Dendritic cell treated with granulocyte-macrophage colony-stimulating factor and Interleukin-4, amounts not matched to agents 40 ng/mL and 50 ng/mL, for 4 days (primary cell): ENCODE measurements at regions not wholly inside any gene's neighbourhood (a gene's known extent, or its start where the extent isn't known, plus 50 kb on each side); places are given as distances from the start of the nearest gene placed in this dataset.
A peak's percentile ranks its signal among the peaks of the same experiment; 100 is the strongest.

Source experiments
- H3K27ac Mint-ChIP-seq: one replicate; pipeline ENCODE4 v1.8.0; 2022; ENCODE audit warnings: mild to moderate bottlenecking, mixed read lengths
- H3K27me3 Mint-ChIP-seq: one replicate; pipeline ENCODE4 v1.8.0; 2022; ENCODE audit warnings: mild to moderate bottlenecking, mixed read lengths
- H3K36me3 Mint-ChIP-seq: one replicate; pipeline ENCODE4 v1.8.0; 2022; ENCODE audit warnings: low read depth, mixed read lengths
- H3K4me1 Mint-ChIP-seq: one replicate; pipeline ENCODE4 v1.8.0; 2022; ENCODE audit warnings: low read depth, mixed read lengths
- H3K4me3 Mint-ChIP-seq: one replicate; pipeline ENCODE4 v1.8.0; 2022; ENCODE audit warnings: mild to moderate bottlenecking, moderate library complexity, mixed read lengths
- H3K9me3 Mint-ChIP-seq: one replicate; pipeline ENCODE4 v1.8.0; 2022; ENCODE audit warnings: mixed read lengths
- intact Hi-C: fragments of 100-400 bp; cut with micrococcal nuclease; formaldehyde crosslinking; loops from one replicate; pipeline ENCODE4 v1.15.0; 2022

DNA sequence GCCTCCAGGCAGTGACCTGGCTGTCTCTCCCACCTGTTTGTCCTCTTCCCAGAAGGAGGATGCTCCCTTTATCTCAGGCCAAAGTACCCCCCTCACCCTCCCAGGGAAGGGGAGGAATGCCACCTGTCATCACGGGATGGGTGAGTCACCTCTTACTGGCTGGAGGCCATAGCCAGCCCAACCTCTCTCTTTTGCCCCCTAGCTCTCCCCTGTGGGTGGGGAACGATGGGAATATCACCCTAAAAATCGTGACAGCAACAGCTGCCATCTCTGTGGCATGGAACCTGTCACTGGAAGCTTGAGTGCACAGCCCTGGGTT lies 137.5 kb upstream of the PTPN1 start:
- H3K4me3 Mint-ChIP-seq: no peak overlapping the region
- peaks cover 33% of the 10 kb centered on the region for H3K4me1 Mint-ChIP-seq
- H3K36me3 Mint-ChIP-seq: no peaks in the 10 kb centered on the region
- no peak overlapping the region for H3K27ac Mint-ChIP-seq
- intact Hi-C loops: no loop called here
- peaks cover 30% of the 10 kb centered on the region for H3K27me3 Mint-ChIP-seq
- no peaks in the 10 kb centered on the region for H3K9me3 Mint-ChIP-seq

DNA sequence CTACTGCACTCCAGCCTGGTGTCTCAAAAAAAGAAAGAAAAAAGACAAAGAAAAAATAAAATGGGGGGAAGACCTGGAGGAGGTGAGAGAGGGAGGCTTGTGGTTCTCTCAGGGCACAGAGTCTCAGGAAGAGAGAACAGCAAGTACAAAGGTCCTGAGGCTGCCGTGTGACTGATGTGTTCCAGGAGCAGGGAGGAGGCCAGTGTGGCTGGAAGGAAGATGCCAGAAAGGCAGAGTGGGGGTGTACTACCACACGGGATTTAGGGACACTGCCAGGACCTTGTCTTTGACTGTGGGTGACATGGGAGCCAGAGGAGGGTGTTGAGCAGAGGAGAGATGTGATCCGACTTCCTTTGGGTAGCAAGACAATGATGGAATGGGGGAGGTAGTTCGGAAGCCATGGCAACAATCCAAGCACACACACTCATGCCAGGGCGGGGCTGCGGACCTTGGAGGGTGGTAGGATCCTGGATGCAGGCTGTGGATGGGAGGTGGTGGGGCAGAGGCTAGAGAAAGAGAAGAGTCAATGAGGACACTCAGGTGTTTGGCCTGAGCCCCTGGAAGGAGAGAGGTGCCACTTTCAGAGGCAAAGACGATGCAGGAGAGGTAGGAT lies 136.4 kb upstream of the PTPN1 start:
- intact Hi-C loops: no loop called here
- H3K27me3 Mint-ChIP-seq: peaks cover 24% of the 10 kb centered on the region
- H3K4me3 Mint-ChIP-seq: no peak overlapping the region
- peak overlapping the region; percentile 8 for H3K27ac Mint-ChIP-seq
- H3K4me1 Mint-ChIP-seq: peaks cover 30% of the 10 kb centered on the region
- H3K36me3 Mint-ChIP-seq: no peaks in the 10 kb centered on the region
- no peaks in the 10 kb centered on the region for H3K9me3 Mint-ChIP-seq

DNA sequence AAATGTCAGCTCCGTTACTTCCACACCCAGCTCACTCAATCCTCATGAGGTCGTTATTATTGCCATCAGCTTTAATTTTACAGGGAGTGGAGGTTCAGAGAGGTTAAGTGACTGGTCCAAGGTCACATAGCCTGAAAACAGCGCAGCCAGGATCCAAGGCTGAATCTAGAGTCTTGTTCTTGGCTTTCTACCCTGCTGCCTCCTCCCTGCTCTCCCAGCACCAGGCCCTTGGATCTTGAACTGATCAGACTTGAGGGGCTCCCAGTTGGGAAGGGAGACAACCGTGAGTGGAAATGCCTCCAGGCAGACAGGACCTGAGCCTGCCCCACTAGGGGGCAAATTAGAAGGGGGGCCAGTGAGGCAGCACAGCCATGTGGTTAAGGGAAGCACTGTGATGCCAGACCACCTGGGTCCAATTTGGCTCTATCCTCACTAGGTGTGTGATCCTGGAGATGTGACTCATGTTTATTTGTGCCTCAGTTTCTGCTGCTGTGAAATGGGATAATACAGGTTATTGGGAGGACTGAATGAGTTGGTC lies 135.6 kb upstream of the PTPN1 start:
- peaks cover 30% of the 10 kb centered on the region for H3K27me3 Mint-ChIP-seq
- no peak overlapping the region for H3K4me3 Mint-ChIP-seq
- H3K27ac Mint-ChIP-seq: no peak overlapping the region
- intact Hi-C loops: no loop called here
- peaks cover 36% of the 10 kb centered on the region for H3K4me1 Mint-ChIP-seq
- H3K9me3 Mint-ChIP-seq: no peaks in the 10 kb centered on the region
- H3K36me3 Mint-ChIP-seq: no peaks in the 10 kb centered on the region

DNA sequence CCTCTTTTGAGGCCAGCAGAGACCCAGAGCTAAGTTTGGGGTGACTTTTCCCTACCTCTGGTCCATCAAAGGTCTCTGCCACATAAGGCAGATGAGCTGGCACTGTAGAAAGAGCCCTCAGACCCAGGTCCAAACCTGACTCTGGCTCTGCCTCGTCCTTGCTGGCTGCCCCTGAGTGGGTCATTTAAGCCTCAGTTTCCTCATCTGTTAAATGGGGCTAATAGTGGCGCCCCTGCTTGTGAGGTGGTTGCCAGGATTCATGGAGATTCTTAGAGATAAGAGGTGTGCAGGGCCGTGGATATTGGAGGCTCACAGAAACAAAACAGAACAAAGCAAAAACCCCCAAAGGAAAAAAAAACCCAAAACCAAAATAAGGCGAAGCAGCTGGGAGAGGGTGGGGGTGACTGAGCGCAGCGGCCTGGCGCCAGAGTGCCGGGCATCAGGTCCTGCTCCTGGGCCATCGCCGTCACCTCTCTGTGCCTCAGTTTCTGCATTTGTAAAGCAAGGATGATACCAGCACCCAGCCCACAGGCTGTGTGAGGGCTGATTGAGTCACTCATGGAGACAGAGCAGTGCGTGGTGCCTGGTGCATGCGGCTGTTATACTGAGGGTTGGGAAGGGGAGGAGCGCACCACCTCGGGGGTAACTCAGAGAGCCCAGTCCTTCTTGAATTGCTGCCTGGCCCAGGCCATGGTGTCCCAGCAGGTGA lies 133.8 kb upstream of the PTPN1 start:
- Mint-ChIP-seq H3K4me1 (peaks cover 48% of the 10 kb centered on the region), H3K36me3 (no peaks in the 10 kb centered on the region), H3K27me3 (peaks cover 41% of the 10 kb centered on the region), H3K4me3 (no peak overlapping the region), H3K9me3 (no peaks in the 10 kb centered on the region), H3K27ac (no peak overlapping the region)
- intact Hi-C loops: no loop called here

DNA sequence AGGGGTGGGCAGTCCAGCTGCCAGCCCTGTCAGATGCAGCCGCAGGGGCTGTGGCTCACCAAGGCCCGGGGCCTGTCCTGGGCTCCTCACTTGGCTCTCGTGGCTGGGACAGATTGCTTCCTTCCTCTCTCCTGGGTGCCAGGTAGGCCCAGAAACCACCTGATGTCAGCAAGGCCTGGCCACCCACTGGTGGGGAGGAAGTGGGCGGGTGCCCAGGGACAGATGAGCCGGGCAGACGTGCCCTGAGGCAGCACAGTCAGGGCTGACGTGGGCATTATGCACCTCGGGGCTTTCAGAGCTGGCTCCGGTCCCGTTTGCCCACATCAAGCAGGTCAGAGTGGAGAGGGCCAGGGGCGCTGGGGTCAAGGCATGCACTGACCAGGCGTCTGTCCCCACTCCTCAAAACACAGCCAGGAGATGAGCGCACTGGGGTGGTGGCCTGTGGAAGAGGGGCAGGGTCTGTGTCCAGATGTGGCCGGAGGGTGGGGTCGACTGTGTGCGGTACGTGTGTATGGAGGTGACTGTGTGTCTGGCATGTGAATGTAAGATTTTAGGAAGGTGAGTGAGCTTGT lies 133.2 kb upstream of the PTPN1 start:
- no peak overlapping the region for H3K4me3 Mint-ChIP-seq
- H3K27ac Mint-ChIP-seq: no peak overlapping the region
- H3K9me3 Mint-ChIP-seq: no peaks in the 10 kb centered on the region
- peaks cover 54% of the 10 kb centered on the region for H3K4me1 Mint-ChIP-seq
- no peaks in the 10 kb centered on the region for H3K36me3 Mint-ChIP-seq
- intact Hi-C loops: no loop called here
- H3K27me3 Mint-ChIP-seq: peaks cover 41% of the 10 kb centered on the region

DNA sequence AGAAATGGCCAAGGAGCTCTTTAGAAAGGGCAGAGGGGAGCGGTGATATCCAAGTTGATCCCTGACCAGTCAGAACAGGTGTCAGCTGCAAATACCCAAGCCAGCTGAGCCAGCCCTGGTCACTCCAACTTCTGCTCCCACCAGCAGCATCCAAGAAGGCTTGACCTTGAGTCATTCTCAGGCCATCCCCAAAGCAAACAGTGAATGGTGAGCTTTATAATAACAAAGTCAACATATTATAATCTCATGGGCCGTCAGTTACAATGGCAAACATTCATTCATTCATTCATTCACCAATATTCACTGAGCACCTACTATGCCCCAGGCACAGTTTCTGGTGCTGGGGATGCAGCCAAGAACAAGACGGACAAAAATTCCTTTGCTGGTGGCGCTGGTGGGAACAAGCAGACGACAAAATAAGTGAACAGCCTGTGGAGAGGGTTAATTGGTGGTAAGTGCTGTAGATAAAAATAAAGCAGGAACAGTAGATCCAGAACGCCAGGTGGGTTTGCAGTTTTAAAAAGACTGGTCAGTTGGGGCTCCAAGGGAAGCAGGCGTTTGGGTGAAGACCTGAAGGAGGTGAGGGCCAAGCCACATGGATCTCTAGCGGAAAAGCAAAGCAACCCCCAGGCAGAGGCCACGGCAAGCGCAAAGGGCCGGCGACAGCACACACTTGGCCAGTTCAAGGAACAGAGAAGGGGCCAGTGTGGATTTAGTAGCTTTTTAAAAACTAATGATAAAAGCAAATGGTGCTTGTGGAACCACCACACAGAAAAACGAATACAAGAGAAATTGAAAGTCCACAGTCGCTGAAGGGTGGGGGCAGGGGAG lies 131.8 kb upstream of the PTPN1 start:
- H3K27ac Mint-ChIP-seq: no peak overlapping the region
- peaks cover 37% of the 10 kb centered on the region for H3K27me3 Mint-ChIP-seq

DNA sequence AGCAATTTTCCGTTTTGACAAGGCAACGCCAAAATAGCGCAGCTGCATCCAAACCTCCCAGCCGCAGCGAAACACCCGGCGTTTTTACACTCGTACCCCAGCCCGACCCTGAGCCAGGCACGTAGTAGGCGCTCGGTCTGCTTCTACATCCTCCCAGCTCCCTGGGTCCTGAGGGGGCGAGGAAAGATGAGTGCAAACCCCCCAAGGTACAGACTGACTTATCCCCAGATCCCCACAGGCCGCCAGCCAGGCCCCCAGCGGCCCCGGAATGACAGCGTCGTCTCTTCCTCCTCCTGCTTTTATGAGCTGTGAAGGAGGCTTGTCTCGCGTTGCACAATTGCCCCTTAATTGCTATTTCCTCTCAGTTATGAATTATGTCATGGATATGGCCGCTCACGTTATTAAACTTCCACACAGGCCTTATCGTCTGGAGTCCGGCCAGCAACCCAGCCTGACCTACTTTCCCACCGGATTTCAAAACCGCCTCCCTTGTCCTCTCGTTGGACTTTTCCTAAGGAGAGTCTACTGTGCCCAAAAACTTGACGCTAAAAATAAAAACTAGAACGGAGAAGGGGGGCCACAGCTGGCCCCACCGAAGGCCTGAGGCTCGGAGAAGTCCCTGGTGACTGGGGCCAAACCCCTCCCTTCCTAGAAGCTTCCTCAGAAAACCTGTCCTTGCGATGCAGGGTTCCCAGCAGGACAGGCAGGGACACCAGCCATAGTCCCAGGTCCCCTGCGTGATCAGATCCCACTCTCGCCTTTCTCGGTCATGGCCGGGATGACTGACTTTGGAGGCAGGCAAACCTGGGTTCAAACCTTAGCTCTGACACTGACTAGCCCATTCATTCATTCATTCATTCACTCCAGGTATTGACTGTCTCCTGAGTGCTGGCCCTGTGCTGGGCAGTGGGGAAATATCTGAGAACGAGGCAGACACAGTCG lies 130.9 kb upstream of the PTPN1 start:
- H3K4me1 Mint-ChIP-seq: peaks cover 77% of the 10 kb centered on the region
- H3K36me3 Mint-ChIP-seq: no peaks in the 10 kb centered on the region
- H3K4me3 Mint-ChIP-seq: no peak overlapping the region
- peaks cover 31% of the 10 kb centered on the region for H3K27me3 Mint-ChIP-seq
- no peaks in the 10 kb centered on the region for H3K9me3 Mint-ChIP-seq
- peak overlapping the region; percentile 43 for H3K27ac Mint-ChIP-seq
- intact Hi-C loops: no loop called here

More for the DNA sequence above, 131.8 kb upstream of the PTPN1 start:
- Mint-ChIP-seq H3K36me3 (no peaks in the 10 kb centered on the region), H3K9me3 (no peaks in the 10 kb centered on the region), H3K4me1 (peaks cover 68% of the 10 kb centered on the region), H3K4me3 (no peak overlapping the region)
- intact Hi-C loops: no loop called here

DNA sequence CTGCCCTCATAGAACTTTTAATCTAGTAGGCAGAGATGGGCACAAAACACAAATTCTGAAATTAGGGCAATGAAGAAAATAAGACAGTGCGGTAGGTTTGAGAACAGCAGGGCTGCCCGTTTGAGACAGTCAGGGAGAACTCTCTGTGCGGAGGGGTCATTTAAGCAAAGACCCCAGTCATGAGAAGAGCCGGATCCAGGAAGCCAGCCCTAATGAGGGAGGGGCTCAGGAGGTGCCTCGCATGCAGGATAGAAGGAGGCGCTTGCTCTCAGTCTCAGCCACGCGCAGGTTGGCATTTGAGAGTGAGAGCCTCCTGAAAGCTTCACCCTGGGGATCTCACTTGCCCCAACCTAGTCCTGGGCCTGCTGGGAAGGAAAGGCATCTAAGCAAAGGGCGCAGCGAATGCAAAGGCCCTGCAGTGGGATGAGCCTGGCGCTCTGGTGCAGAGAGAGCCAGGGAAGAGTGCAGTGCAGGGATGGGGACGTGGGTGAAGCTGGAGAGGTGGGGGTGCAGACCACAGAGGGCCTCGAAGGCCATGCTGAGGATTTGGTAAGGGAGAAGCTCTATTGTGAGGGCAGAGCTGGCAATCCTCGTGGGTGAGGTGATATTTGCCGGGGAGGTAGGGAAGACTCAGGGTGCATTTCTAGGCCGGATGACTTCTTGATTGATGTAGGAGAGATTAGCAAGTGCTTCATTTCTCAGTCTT lies 130.0 kb upstream of the PTPN1 start:
- intact Hi-C loops: no loop called here

DNA sequence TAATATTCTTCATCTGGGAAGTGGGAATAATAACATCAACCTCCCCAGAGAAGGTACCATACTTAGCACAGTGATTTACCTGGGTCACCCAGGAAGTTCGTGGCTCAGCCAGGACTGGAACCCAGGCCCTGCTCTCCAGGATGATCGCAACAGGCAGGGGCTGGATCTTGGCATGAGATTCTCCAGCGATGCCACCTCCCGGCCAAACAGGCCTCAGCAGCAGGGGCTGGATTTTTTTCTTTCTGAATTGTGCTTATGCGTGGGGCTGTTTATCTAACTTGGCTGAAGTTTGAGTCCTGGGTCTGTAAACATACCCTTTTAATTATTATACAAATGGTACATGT lies 129.5 kb upstream of the PTPN1 start:
- intact Hi-C loops: no loop called here
- no peak overlapping the region for H3K27ac Mint-ChIP-seq
- H3K9me3 Mint-ChIP-seq: no peaks in the 10 kb centered on the region
- no peak overlapping the region for H3K4me3 Mint-ChIP-seq
- peaks cover 34% of the 10 kb centered on the region for H3K27me3 Mint-ChIP-seq
- no peaks in the 10 kb centered on the region for H3K36me3 Mint-ChIP-seq
- H3K4me1 Mint-ChIP-seq: peaks cover 82% of the 10 kb centered on the region

More for the DNA sequence above, 130.0 kb upstream of the PTPN1 start:
- Mint-ChIP-seq H3K27ac (peak overlapping the region; percentile 43), H3K4me3 (no peak overlapping the region), H3K27me3 (peaks cover 31% of the 10 kb centered on the region), H3K4me1 (peaks cover 80% of the 10 kb centered on the region), H3K9me3 (no peaks in the 10 kb centered on the region), H3K36me3 (no peaks in the 10 kb centered on the region)

DNA sequence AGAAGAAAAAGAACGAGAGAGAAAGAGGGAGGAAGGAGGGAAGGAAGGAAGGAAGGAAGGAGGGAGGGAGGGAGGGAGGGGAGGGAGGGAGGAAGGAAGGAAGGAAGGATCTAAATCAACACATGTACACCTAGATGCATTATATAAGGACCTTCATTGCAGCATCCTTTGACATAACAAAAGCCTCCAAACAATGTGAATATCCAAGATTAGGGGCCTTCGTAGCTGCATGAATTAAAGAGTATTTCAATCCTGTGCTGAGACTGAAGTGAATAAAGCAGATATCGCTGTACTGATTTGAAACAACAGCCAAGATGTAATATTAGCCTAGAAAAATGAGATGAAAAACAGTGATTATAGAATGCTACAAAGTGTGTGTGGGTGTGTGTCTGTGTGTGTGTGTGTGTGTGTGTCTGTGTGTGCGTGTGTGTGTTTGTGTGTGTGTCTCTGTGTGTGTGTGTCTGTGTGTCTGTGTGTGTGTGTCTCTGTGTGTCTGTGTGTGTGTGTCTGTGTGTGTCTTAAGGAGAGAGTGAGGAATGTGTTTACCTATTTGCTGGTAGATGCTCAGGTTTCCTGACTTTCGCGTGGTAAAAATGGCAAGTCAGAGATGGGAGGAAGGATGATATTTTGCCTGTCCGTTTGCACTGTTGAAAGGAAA lies 129.0 kb upstream of the PTPN1 start:
- intact Hi-C loops: no loop called here
- H3K27me3 Mint-ChIP-seq: peaks cover 36% of the 10 kb centered on the region
- H3K9me3 Mint-ChIP-seq: no peaks in the 10 kb centered on the region
- H3K4me3 Mint-ChIP-seq: no peak overlapping the region
- peaks cover 88% of the 10 kb centered on the region for H3K4me1 Mint-ChIP-seq
- H3K36me3 Mint-ChIP-seq: no peaks in the 10 kb centered on the region
- no peak overlapping the region for H3K27ac Mint-ChIP-seq

DNA sequence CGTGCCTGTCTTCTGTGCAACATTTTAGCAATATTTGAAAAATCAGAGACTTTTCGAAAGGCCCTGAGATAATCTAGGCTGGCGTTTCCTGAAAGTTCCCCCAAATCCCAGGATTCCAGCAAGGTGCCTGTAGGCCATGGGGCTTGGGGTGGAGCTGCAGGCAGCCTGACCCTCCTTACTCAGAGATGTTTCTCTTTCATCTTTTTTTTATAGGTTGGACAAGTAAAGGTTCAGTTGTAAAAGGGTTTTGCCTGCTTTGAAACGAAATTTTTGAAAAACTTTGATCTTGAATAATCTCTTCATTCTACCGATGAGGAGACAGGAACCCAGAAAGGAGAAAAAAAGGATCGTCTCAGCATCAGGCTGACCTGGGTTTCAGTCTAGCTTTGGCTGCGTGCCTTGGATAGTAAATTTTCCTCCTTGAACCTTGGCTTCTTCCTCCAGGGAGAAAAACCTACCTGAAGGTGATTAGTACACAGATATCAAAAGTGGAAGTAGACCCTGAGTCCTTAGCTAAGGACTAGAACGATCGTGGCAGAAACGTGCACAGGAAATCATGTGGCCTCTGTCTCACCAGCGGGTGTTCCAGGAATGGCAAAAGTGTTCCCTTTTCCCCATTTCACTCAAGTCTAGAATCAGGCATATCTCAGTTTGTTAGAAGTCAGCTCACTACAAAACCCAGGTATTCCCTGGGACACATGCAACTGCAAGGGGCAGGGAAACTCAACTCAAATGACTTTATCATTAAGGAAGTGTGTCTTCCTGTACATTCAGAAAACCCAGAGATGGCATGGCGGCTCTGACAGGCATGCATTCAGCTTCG lies 128.2 kb upstream of the PTPN1 start:
- no peak overlapping the region for H3K27ac Mint-ChIP-seq
- intact Hi-C loops: no loop called here
- H3K4me1 Mint-ChIP-seq: peaks cover 92% of the 10 kb centered on the region
- H3K36me3 Mint-ChIP-seq: no peaks in the 10 kb centered on the region
- H3K9me3 Mint-ChIP-seq: no peaks in the 10 kb centered on the region
- H3K4me3 Mint-ChIP-seq: no peak overlapping the region
- H3K27me3 Mint-ChIP-seq: peaks cover 39% of the 10 kb centered on the region
